Neutrophil (primary cell): ENCODE measurements at regions not wholly inside any gene's neighbourhood (a gene's known extent, or its start where the extent isn't known, plus 50 kb on each side); places are given as distances from the start of the nearest gene placed in this dataset.

ENCODE experiments used
- H3K27ac ChIP-seq: fragments of 200-600 bp; sonication (generic); 2 replicates; pipeline ENCODE4 v1.5.1; 2016; ENCODE audit warnings: mild to moderate bottlenecking, moderate library complexity
- H3K27me3 ChIP-seq: fragments of 200-600 bp; sonication (generic); 2 replicates; pipeline ENCODE4 v1.6.0; 2016; ENCODE audit warnings: mild to moderate bottlenecking
- H3K36me3 ChIP-seq: fragments of 200-600 bp; sonication (generic); 2 replicates; pipeline ENCODE4 v1.5.1; 2017
- H3K4me1 ChIP-seq, 2 experiments: fragments of 200-600 bp in 1 of 2; sonication (generic) in 1 of 2; 1 replicate in 1 of 2; 2 replicates in 1 of 2; pipeline versions ENCODE4 v1.5.1 to v1.6.1; 2013 to 2016; ENCODE audit warnings: low read depth in 1 of 2, low read length in 1 of 2, mild to moderate bottlenecking in 1 of 2, moderate library complexity in 1 of 2; ENCODE audit not compliant: control insufficient read depth in 1 of 2, insufficient read depth in 1 of 2
- H3K4me3 ChIP-seq, 2 experiments: fragments of 200-600 bp in 1 of 2; sonication (generic) in 1 of 2; 1 replicate in 1 of 2; 2 replicates in 1 of 2; pipeline ENCODE4 v1.5.1; 2013 to 2016; ENCODE audit warnings: low read depth in 1 of 2, low read length in 1 of 2, mild to moderate bottlenecking in 1 of 2, moderate library complexity in 1 of 2
- H3K9me3 ChIP-seq: fragments of 200-600 bp; sonication (generic); 2 replicates; pipeline ENCODE4 v1.5.1; 2016
- CTCF ChIP-seq: fragments of 200-600 bp; sonication (generic); IDR thresholded peaks from 2 replicates; pipeline ENCODE4 v1.5.1; 2016; ENCODE audit warnings: antibody characterized with exemption

- H3K27ac ChIP-seq = no peak overlapping the region
- no peak overlapping the region for H3K4me3 ChIP-seq
- no peaks in the 10 kb centered on the region for H3K36me3 ChIP-seq
- no peaks in the 10 kb centered on the region for H3K4me1 ChIP-seq
- no peak for TF ChIP-seq CTCF
- no peaks in the 10 kb centered on the region for H3K9me3 ChIP-seq
- no peaks in the 10 kb centered on the region for H3K27me3 ChIP-seq
Measured at GRCh38 chr13:48775285-48775684, 121.6 kb downstream of the CYSLTR2 start.

GRCh38 chr13:48775804-48776203 lies 122.1 kb downstream of the CYSLTR2 start:
- no peak for TF ChIP-seq CTCF
- H3K4me3 ChIP-seq = no peak overlapping the region
- H3K36me3 ChIP-seq = no peaks in the 10 kb centered on the region
- no peaks in the 10 kb centered on the region for H3K4me1 ChIP-seq
- no peaks in the 10 kb centered on the region for H3K27me3 ChIP-seq
- H3K27ac ChIP-seq = no peak overlapping the region
- no peaks in the 10 kb centered on the region for H3K9me3 ChIP-seq

- Histone ChIP-seq H3K27ac (no peak overlapping the region), H3K4me3 (no peak overlapping the region), H3K4me1 (no peaks in the 10 kb centered on the region), H3K9me3 (no peaks in the 10 kb centered on the region), H3K36me3 (no peaks in the 10 kb centered on the region), H3K27me3 (no peaks in the 10 kb centered on the region)
- TF ChIP-seq CTCF = no peak
Measured at GRCh38 chr13:48776401-48776800, 122.7 kb downstream of the CYSLTR2 start.

GRCh38 chr13:48778610-48779009 lies 124.9 kb downstream of the CYSLTR2 start:
- Histone ChIP-seq H3K4me1 (peaks cover 19% of the 10 kb centered on the region in 2 experiments), H3K36me3 (no peaks in the 10 kb centered on the region)

DNA sequence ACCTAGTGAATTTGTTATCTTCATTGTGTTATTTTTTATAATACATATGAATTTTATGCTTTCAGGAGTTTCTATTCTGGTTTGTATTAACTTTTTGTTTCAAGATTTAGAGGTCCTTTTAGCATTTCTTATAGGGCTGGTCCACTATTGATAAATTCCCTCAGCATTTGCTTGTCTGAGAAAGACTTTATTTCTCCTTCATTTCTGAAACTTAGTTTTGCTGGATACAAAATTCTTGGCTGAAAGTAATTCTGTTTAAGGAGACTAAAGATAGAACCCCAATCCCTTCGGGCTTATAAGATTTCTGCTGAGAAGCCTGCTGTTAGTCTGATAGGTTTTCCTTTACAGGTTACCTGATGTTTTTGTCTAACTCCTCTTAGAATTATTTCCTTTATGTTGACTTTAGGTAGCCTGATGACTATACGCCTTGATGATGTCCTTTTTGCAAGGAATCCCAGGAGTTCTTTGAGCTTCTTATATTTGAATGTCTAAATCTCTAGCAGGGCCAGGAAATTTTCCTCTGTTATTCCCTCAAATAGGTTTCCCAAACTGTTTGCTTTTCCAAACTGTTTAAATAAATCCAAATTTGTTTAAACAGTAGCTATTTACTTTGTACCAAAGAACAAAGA lies 127.1 kb downstream of the CYSLTR2 start:
- no peaks in the 10 kb centered on the region for H3K9me3 ChIP-seq

More at GRCh38 chr13:48778610-48779009, 124.9 kb downstream of the CYSLTR2 start:
- Histone ChIP-seq H3K27me3 (no peaks in the 10 kb centered on the region), H3K4me3 (no peak overlapping the region), H3K27ac (no peak overlapping the region), H3K9me3 (no peaks in the 10 kb centered on the region)
- no peak for TF ChIP-seq CTCF

More for the DNA sequence above, 127.1 kb downstream of the CYSLTR2 start:
- Histone ChIP-seq H3K4me3 (no peak overlapping the region), H3K36me3 (no peaks in the 10 kb centered on the region), H3K4me1 (peaks cover 33 to 37% of the 10 kb centered on the region in 2 experiments), H3K27ac (no peak overlapping the region), H3K27me3 (no peaks in the 10 kb centered on the region)
- TF ChIP-seq CTCF = no peak
